ENCODE measurements at regions not wholly inside any gene's neighbourhood (a gene's known extent, or its start where the extent isn't known, plus 50 kb on each side); places are given as distances from the start of the nearest gene placed in this dataset.

DNA sequence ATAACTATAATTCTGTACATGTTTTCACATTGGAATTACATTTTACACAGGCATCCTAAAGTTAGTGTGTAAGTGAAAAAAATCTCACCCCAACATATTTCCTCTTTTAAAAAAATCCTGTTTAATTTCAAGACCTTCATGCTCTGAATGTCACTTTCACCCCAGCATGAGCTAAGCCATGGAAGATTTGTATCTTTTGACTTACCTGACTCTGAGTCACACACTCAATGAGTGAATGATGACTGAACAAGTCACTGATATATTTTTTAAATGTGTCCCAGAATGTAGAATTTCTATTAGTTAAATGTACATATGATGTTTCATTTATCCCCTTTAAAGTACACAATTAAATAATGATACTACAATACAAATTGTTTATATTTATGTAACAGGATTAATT, 199.9 kb upstream of the RBMS3 start:
- Histone ChIP-seq H2AFZ (ENCODE audit: control insufficient read depth, low read length) (no peak overlapping the region), H3K36me3 (ENCODE audit: control insufficient read depth in 2 of 2, extremely low read depth in 1 of 2, insufficient read depth in 2 of 2, low read length in 2 of 2) (no peaks in the 10 kb centered on the region), H3K27me3 (ENCODE audit: control insufficient read depth, extremely low read depth, insufficient read depth, low read length) (no peaks in the 10 kb centered on the region), H3K9ac (ENCODE audit: control insufficient read depth, extremely low read depth, insufficient read depth, low read length) (no peak overlapping the region), H3K4me1 (ENCODE audit: control insufficient read depth, extremely low read depth, insufficient read depth, low read length) (no peaks in the 10 kb centered on the region), H3K27ac (ENCODE audit: control insufficient read depth, insufficient read depth, low read length) (no peak overlapping the region), H3K4me2 (ENCODE audit: control insufficient read depth, extremely low read depth, insufficient read depth, low read depth, low read length) (no peak overlapping the region), H3K9me3 (ENCODE audit: control insufficient read depth, low read depth, low read length) (no peaks in the 10 kb centered on the region), H4K20me1 (ENCODE audit: control insufficient read depth, extremely low read depth, insufficient read depth, low read length) (no peaks in the 10 kb centered on the region), H3K9me1 (ENCODE audit: control insufficient read depth, extremely low read depth, insufficient read depth, low read length) (no peaks in the 10 kb centered on the region), H3K79me2 (ENCODE audit: control insufficient read depth, insufficient read depth, low read length) (no peaks in the 10 kb centered on the region), H3K4me3 (ENCODE audit: control insufficient read depth in 2 of 3, extremely low read depth in 1 of 3, insufficient read depth in 2 of 3, low read depth in 1 of 3, low read length in 3 of 3) (no peak overlapping the region)
- dilution Hi-C loops (cut with MboI; ENCODE audit: extremely low pct_ligation_motif_present, low sequenced_read_pairs), result no loop called here
- TF ChIP-seq EZH2 (IDR thresholded peaks at IDR 0.05; ENCODE audit: low read length) (no peak), CTCF (optimal IDR thresholded peaks at IDR 0.05 in 1 of 3, IDR thresholded peaks at IDR 0.05 in 1 of 3, conservative IDR thresholded peaks at IDR 0.05 in 1 of 3; ENCODE audit: extremely low read depth in 1 of 3, insufficient read depth in 2 of 3, low read length in 3 of 3) (no peak)
- FAIRE-seq (no peak), DNase-seq (ENCODE audit: low read depth, low spot score) (no peak)

DNA sequence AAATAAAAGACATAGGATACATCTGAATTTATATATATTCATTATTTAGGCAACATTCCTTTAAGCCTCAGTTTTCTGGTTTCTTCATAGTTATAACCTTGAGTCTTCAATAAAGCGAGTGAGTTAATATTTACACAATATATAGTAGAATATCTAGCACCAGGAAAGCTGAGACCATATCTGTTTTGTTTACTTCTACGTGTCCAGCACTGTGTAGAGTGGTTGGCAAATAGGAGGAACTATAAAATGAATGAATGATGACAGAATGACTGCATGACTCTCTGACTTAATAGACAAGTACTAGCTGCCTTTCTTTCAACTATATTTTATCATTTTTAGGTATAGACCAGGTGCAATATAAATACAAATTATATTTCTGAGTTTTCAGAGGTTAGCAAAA, 197.8 kb upstream of the RBMS3 start:
- Histone ChIP-seq H3K9me3 (ENCODE audit: control insufficient read depth, low read depth, low read length) (no peaks in the 10 kb centered on the region), H3K4me1 (ENCODE audit: control insufficient read depth, extremely low read depth, insufficient read depth, low read length) (no peaks in the 10 kb centered on the region), H4K20me1 (ENCODE audit: control insufficient read depth, extremely low read depth, insufficient read depth, low read length) (no peaks in the 10 kb centered on the region), H3K79me2 (ENCODE audit: control insufficient read depth, insufficient read depth, low read length) (no peaks in the 10 kb centered on the region), H3K27ac (ENCODE audit: control insufficient read depth, insufficient read depth, low read length) (no peak overlapping the region), H3K9ac (ENCODE audit: control insufficient read depth, extremely low read depth, insufficient read depth, low read length) (no peak overlapping the region), H3K9me1 (ENCODE audit: control insufficient read depth, extremely low read depth, insufficient read depth, low read length) (no peaks in the 10 kb centered on the region), H3K4me2 (ENCODE audit: control insufficient read depth, extremely low read depth, insufficient read depth, low read depth, low read length) (no peak overlapping the region), H3K27me3 (ENCODE audit: control insufficient read depth, extremely low read depth, insufficient read depth, low read length) (no peaks in the 10 kb centered on the region), H3K4me3 (ENCODE audit: control insufficient read depth in 2 of 3, extremely low read depth in 1 of 3, insufficient read depth in 2 of 3, low read depth in 1 of 3, low read length in 3 of 3) (no peak overlapping the region), H2AFZ (ENCODE audit: control insufficient read depth, low read length) (no peak overlapping the region), H3K36me3 (ENCODE audit: control insufficient read depth in 2 of 2, extremely low read depth in 1 of 2, insufficient read depth in 2 of 2, low read length in 2 of 2) (no peaks in the 10 kb centered on the region)
- TF ChIP-seq EZH2 (IDR thresholded peaks at IDR 0.05; ENCODE audit: low read length) (no peak), CTCF (optimal IDR thresholded peaks at IDR 0.05 in 1 of 3, IDR thresholded peaks at IDR 0.05 in 1 of 3, conservative IDR thresholded peaks at IDR 0.05 in 1 of 3; ENCODE audit: extremely low read depth in 1 of 3, insufficient read depth in 2 of 3, low read length in 3 of 3) (no peak)
- FAIRE-seq, result no peak
- no peak for DNase-seq (ENCODE audit: low read depth, low spot score)
- dilution Hi-C loops (cut with MboI; ENCODE audit: extremely low pct_ligation_motif_present, low sequenced_read_pairs), result no loop called here

Measured in keratinocyte (primary cell).